ENCODE measurements at regions not wholly inside any gene's neighbourhood (a gene's known extent, or its start where the extent isn't known, plus 50 kb on each side); places are given as distances from the start of the nearest gene placed in this dataset.

DNA sequence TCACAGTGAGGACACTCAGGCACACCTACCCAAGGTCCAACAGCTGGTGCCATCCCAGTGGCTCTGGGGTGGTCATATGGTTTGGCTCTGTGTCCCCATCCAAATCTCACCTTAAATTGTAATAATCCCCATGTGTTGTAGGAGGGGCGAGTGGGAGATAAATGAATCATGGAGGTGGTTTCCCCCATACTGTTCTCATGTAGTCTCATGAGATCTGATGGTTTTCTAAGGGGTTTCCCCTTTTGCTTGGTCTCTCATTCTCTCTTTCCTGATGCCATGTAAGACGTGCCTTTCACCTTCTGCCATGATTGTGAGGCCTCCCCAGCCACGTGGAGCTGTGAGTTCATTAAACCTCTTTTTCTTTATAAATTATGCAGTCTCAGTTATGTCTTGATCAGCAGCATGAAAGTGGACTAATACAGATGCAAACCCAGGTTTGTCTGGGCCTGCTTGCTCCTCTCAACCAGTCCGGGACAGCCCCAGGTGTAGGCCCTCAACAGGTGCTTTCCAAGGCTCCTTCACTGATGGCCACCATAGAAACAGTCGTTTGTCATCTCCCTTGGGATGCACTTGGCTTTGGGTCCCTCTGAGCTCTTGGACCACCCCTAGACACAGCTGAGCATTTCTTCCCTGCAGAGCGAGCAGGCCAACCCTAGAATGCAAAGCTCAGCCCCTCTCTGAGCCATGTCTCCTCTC is 101.3 kb upstream of the CTBP2 start:
- ChIA-PET CTCF (no interaction called here), POLR2A (no interaction called here)
- TF ChIP-seq, protein P1, sequence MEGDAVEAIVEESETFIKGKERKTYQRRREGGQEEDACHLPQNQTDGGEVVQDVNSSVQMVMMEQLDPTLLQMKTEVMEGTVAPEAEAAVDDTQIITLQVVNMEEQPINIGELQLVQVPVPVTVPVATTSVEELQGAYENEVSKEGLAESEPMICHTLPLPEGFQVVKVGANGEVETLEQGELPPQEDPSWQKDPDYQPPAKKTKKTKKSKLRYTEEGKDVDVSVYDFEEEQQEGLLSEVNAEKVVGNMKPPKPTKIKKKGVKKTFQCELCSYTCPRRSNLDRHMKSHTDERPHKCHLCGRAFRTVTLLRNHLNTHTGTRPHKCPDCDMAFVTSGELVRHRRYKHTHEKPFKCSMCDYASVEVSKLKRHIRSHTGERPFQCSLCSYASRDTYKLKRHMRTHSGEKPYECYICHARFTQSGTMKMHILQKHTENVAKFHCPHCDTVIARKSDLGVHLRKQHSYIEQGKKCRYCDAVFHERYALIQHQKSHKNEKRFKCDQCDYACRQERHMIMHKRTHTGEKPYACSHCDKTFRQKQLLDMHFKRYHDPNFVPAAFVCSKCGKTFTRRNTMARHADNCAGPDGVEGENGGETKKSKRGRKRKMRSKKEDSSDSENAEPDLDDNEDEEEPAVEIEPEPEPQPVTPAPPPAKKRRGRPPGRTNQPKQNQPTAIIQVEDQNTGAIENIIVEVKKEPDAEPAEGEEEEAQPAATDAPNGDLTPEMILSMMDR (IDR thresholded peaks at IDR 0.05; ENCODE audit: control extremely low read depth, extremely low read depth, low read depth, missing control alignments) = no peak
- no peak for DNase-seq (ENCODE audit: extremely low spot score)

DNA sequence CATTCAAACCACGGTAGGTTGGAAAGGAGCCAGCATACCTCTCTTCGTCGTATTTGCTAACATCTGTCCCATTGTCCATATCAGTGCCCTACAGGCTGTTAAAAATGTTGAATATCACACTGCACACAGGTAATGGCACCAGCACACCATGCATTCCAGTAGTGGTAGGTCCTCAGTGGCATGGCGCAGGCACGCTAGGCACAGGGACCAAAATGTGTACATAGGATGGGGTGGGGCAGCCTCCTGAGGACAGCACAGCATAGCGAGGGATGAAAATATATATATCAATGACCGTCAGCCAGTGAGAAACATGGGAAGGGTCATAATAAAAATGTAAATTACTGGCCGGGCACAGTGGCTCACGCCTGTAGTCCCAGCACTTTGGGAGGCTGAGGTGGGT is 99.9 kb upstream of the CTBP2 start:
- ChIA-PET CTCF (no interaction called here), POLR2A (no interaction called here)
- TF ChIP-seq, protein P1 (IDR thresholded peaks at IDR 0.05; ENCODE audit: control extremely low read depth, extremely low read depth, low read depth, missing control alignments) = no peak
- no peak for DNase-seq (ENCODE audit: extremely low spot score)

DNA sequence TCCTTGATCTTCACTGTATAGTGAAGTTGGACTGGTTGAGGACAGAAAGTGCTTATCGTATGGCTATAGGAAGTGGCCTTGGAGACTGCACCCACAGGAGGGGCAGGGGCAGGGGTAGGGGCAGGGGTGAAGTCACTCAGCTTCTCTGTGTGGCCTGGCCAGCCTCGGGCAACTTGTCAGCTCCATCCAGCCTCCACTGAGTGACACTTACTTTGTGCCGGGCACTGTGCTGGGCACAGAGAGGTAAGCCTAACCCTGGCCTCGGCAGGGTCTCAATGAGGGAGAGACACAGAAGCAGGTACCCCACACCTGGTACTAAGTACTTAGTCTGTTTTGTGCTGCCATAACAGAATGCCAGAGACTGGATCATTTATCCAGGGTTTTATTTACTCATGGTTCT is 99.3 kb upstream of the CTBP2 start:
- CTCF ChIA-PET = no interaction called here
- TF ChIP-seq, protein P1 (IDR thresholded peaks at IDR 0.05; ENCODE audit: control extremely low read depth, extremely low read depth, low read depth, missing control alignments) = no peak
- POLR2A ChIA-PET = no interaction called here
- no peak for DNase-seq (ENCODE audit: extremely low spot score)

DNA sequence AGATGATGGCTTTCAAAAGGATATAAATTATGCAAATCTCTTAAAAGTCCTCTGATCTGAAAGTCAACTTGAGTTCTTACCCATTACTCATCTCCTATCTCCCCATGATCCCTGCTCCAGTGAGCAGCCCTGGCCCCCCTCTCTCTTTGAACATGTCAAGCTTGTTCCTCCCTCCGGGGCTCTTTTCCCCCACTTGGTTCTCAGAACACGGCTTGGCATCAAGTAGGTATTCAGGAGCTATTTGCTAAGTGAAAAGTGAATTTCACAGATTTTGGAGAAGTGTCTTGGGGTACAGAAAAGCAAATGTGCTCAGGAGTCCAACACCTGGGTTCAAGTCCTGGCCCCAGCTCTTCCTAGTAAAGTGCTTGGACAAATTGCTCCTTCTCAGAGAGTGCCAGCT is 98.3 kb upstream of the CTBP2 start:
- ChIA-PET CTCF (no interaction called here), POLR2A (no interaction called here)
- TF ChIP-seq, protein P1 (IDR thresholded peaks at IDR 0.05; ENCODE audit: control extremely low read depth, extremely low read depth, low read depth, missing control alignments) = no peak
- DNase-seq (ENCODE audit: extremely low spot score) = no peak

DNA sequence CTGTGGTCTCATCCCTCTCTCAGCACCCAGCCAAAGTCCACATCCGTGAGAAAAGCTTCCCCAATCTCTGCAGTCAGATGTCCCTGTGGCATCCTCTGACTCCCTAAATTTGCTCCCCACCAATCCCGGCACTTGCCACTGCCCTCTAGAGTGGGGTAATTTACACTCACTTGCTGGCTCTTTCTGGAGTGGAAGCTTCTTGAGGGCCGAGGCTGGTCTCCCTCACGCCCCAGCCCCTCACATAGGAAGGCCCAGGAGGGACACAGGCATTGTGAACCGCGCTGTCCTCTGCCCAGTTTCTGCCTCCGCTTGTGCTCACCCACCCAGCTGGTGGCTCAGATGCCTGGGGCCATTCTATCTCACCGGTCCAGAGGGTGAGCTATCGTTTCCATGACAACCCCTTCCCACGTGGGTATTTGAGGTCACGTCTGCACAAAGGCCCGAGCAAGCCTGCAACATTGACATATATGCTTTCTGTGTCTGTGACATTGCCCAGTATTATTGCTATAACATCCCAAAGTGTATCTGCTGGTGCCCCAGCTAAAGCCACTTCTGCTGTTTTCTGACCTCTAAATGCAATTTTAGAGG is 97.3 kb upstream of the CTBP2 start:
- TF ChIP-seq, protein P1 (IDR thresholded peaks at IDR 0.05; ENCODE audit: control extremely low read depth, extremely low read depth, low read depth, missing control alignments) = no peak

DNA sequence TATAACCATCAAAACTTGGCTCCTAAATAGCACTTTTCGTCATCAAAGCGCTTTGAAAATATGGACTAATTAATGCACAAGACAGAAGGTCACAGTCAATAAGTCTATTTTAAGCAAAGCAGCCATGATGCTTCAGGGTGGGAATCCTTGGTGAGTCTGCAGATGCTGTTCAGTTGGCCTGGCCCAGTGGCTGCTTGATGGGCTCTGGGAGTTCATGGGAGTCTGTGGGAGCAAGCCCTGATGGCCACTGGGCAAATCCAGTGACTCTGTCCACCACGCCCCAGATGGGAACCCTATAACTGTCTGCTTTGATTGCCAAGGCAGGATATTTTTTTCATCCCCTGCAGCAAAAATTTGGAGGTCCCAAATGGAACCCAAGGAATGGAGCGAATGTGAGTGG is 95.7 kb upstream of the CTBP2 start:
- ChIA-PET CTCF (no interaction called here), POLR2A (no interaction called here)
- TF ChIP-seq, protein P1 (IDR thresholded peaks at IDR 0.05; ENCODE audit: control extremely low read depth, extremely low read depth, low read depth, missing control alignments) = no peak
- DNase-seq (ENCODE audit: extremely low spot score) = no peak

More for the DNA sequence above, 97.3 kb upstream of the CTBP2 start:
- no peak for DNase-seq (ENCODE audit: extremely low spot score)
- POLR2A ChIA-PET = no interaction called here
- CTCF ChIA-PET = no interaction called here

All from GM10248 (cell line).